ENCODE measurements at regions not wholly inside any gene's neighbourhood (a gene's known extent, or its start where the extent isn't known, plus 50 kb on each side); places are given as distances from the start of the nearest gene placed in this dataset.

- peaks cover 0 to 4% (median 0%) of the 10 kb centered on the region in 3 donors for H3K36me3 Mint-ChIP-seq
- peaks cover 0 to 2% (median 0%) of the 10 kb centered on the region in 4 donors for H3K4me1 Mint-ChIP-seq
- H3K9me3 Mint-ChIP-seq: peaks cover 0 to 3% (median 0%) of the 10 kb centered on the region in 9 donors
- no peak overlapping the region for H3K4me3 Mint-ChIP-seq
- no peak overlapping the region for H3K27ac Mint-ChIP-seq
- ATAC-seq (no peak), DNase-seq (no peak)
- H3K27me3 Mint-ChIP-seq: peaks cover 22 to 85% (median 36%) of the 10 kb centered on the region in 5 donors
- POLR2A ChIA-PET: no interaction called here
These were observed 51.1 kb upstream of the RFPL3 start for GRCh38 chr22:32306561-32306960.

- Mint-ChIP-seq H3K27me3 (peaks cover 22 to 85% (median 36%) of the 10 kb centered on the region in 5 donors), H3K36me3 (peaks cover 0 to 4% (median 0%) of the 10 kb centered on the region in 3 donors)
These were observed 50.6 kb upstream of the RFPL3 start for GRCh38 chr22:32307055-32307454.

GRCh38 chr22:32307617-32308016 is 50.0 kb upstream of the RFPL3 start:
- Mint-ChIP-seq H3K27ac (no peak overlapping the region), H3K4me1 (peaks cover 0 to 2% (median 0%) of the 10 kb centered on the region in 4 donors), H3K27me3 (peaks cover 22 to 82% (median 36%) of the 10 kb centered on the region in 5 donors), H3K4me3 (no peak overlapping the region), H3K9me3 (peaks cover 0 to 3% (median 0%) of the 10 kb centered on the region in 9 donors), H3K36me3 (peaks cover 0 to 4% (median 0%) of the 10 kb centered on the region in 3 donors)
- no peak for ATAC-seq
- POLR2A ChIA-PET: no interaction called here
- DNase-seq: no peak

More at GRCh38 chr22:32307055-32307454, 50.6 kb upstream of the RFPL3 start:
- Mint-ChIP-seq H3K9me3 (peaks cover 0 to 3% (median 0%) of the 10 kb centered on the region in 9 donors), H3K4me3 (no peak overlapping the region), H3K27ac (no peak overlapping the region), H3K4me1 (peaks cover 0 to 2% (median 0%) of the 10 kb centered on the region in 4 donors)
- DNase-seq (no peak), ATAC-seq (no peak)
- POLR2A ChIA-PET: no interaction called here
